ENCODE measurements at regions not wholly inside any gene's neighbourhood (a gene's known extent, or its start where the extent isn't known, plus 50 kb on each side); places are given as distances from the start of the nearest gene placed in this dataset.

DNA sequence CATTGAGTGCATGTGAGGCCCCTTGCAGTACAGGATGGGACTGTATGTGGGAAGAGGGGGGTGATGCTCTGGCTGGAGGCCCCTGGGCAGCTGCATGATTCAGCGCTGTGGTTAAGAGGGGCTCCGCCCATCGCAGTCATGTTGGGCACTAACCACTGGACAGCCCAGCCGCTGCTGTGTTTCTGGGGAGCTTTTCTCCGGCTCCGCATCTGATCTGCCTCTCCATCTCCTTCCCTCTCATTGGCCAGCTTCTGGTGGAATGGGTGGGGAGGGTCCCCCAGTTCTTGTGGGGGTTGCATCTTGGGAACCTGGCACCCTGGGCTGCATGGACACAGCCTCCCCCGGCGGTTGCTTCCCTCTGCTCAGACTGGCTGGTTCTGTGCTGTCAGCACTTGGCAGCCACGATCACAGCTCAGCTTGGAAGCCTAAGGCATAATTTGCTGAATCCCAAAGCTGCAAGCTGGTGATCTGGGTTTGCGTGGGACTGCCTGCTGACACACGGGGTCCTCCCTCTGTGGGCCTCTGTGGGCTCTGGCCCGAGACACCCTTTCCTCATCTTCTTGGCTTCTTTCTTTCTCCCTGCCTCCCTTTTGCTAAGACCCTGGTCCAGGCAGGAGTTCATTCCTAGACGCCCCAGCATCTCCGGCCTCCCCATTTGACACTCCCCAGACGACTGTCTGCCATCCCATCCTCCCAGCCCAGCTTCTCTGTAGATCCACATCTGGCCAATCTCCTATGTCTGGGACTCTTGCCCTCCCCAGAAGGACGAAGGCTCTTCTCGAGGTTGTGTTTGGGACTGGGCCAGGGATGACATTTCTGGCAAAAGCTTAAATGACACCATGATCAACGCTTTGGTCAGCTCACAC lies 168.3 kb downstream of the SEC14L1 start:
- TF ChIP-seq, protein P1, sequence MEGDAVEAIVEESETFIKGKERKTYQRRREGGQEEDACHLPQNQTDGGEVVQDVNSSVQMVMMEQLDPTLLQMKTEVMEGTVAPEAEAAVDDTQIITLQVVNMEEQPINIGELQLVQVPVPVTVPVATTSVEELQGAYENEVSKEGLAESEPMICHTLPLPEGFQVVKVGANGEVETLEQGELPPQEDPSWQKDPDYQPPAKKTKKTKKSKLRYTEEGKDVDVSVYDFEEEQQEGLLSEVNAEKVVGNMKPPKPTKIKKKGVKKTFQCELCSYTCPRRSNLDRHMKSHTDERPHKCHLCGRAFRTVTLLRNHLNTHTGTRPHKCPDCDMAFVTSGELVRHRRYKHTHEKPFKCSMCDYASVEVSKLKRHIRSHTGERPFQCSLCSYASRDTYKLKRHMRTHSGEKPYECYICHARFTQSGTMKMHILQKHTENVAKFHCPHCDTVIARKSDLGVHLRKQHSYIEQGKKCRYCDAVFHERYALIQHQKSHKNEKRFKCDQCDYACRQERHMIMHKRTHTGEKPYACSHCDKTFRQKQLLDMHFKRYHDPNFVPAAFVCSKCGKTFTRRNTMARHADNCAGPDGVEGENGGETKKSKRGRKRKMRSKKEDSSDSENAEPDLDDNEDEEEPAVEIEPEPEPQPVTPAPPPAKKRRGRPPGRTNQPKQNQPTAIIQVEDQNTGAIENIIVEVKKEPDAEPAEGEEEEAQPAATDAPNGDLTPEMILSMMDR (IDR thresholded peaks at IDR 0.05; ENCODE audit: insufficient read depth, low read length, severe bottlenecking) = no peak
- Histone ChIP-seq H3K36me3 (ENCODE audit: control insufficient read depth, insufficient read depth, low read length) (peaks cover 50% of the 10 kb centered on the region), H3K27me3 (ENCODE audit: control insufficient read depth, insufficient read depth, low read length) (no peaks in the 10 kb centered on the region), H3K4me3 (ENCODE audit: low read depth, low read length) (no peak overlapping the region)
- DNase-seq (ENCODE audit: low read depth) (no peak), FAIRE-seq (no peak)

DNA sequence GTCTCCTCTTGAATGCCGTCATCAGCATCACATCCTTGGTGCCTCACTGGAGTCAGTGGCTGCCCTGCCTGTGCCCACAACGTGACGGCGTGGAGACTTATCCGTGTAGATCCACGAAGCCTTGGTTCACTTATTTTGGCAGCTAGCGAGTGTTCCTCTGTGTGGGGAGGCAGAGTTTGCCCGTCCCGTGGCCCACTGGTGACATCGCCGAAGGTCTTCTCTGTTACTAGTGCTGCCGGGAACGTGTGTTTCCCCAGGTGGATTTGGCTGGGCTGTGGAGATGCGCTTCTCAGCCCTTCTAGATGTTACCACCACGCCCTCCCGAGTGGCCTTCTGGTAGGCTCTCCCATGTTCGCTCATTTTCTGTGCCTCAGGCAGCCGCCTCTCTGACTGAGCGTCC lies 169.6 kb downstream of the SEC14L1 start:
- H3K4me3 ChIP-seq (ENCODE audit: low read depth, low read length) = no peak overlapping the region
- H3K27me3 ChIP-seq (ENCODE audit: control insufficient read depth, insufficient read depth, low read length) = no peaks in the 10 kb centered on the region
- H3K36me3 ChIP-seq (ENCODE audit: control insufficient read depth, insufficient read depth, low read length) = peaks cover 52% of the 10 kb centered on the region
- TF ChIP-seq, protein P1 (IDR thresholded peaks at IDR 0.05; ENCODE audit: insufficient read depth, low read length, severe bottlenecking) = no peak
- FAIRE-seq (no peak), DNase-seq (ENCODE audit: low read depth) (no peak)

DNA sequence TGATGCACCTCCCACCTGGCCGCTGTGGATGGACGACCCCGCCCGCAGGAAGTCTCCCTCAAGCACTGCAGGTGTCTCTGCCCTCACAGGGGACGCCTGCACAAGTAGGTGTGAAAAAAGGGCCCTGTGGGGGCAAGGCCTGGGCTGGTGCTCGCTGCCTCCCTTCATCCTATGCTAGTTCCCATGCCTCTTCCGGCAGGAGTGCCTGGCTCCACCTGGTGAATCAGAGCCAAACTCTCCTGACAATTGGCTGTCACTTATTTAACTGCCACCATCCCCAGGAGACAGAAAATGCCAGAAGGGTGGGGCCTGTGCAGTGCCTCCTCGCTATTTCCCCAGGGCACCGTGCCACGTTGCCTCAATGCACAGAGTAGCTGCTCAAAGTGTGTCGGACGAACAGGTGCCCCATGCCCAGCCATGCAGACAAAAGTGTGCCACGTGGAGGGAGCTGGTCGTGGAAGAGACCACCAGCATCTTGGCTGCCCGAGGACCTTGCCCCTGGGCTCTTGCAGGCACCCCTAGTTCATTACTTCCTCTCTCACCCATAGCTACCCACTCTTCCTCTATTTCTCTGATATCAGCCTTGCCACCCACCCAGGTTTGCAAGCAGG lies 170.7 kb downstream of the SEC14L1 start:
- Histone ChIP-seq H3K36me3 (ENCODE audit: control insufficient read depth, insufficient read depth, low read length) (peaks cover 56% of the 10 kb centered on the region), H3K4me3 (ENCODE audit: low read depth, low read length) (no peak overlapping the region), H3K27me3 (ENCODE audit: control insufficient read depth, insufficient read depth, low read length) (no peaks in the 10 kb centered on the region)
- DNase-seq (ENCODE audit: low read depth) = no peak
- no peak for FAIRE-seq
- TF ChIP-seq, protein P1 (IDR thresholded peaks at IDR 0.05; ENCODE audit: insufficient read depth, low read length, severe bottlenecking) = no peak

DNA sequence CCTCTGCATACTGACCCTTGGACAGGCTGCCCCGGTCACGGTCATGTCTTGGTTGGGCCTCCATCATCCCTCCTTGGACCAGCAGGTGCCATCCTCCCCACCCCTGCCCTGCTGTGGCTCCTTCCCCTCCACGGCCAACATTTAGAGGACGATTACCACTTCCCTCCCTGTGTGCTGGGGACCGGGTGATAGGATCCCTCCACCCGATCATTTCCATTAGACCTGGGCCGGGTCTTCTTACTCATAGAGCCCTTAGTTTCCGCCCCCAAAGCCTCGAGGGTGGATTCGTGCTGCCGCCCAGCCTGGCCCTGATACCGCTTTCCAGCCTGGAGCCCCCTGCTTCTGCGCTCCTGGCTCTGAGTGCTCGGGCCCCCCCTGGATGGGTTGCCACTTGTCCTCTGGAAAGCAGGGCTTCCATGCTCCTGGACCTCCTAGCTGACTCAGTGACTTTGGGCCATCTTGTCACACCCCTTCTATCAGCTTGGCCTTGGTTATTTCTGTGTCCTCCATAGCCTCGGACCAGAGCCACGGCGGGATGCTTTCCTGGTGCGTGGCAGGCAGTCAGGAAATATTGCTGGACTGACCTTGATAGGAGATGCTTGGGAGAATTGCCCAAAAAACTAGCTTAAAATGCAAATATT lies 171.4 kb downstream of the SEC14L1 start:
- FAIRE-seq (no peak), DNase-seq (ENCODE audit: low read depth) (no peak)
- TF ChIP-seq, protein P1 (IDR thresholded peaks at IDR 0.05; ENCODE audit: insufficient read depth, low read length, severe bottlenecking) = no peak
- H3K36me3 ChIP-seq (ENCODE audit: control insufficient read depth, insufficient read depth, low read length) = peaks cover 53% of the 10 kb centered on the region
- H3K4me3 ChIP-seq (ENCODE audit: low read depth, low read length) = no peak overlapping the region
- no peaks in the 10 kb centered on the region for H3K27me3 ChIP-seq (ENCODE audit: control insufficient read depth, insufficient read depth, low read length)

DNA sequence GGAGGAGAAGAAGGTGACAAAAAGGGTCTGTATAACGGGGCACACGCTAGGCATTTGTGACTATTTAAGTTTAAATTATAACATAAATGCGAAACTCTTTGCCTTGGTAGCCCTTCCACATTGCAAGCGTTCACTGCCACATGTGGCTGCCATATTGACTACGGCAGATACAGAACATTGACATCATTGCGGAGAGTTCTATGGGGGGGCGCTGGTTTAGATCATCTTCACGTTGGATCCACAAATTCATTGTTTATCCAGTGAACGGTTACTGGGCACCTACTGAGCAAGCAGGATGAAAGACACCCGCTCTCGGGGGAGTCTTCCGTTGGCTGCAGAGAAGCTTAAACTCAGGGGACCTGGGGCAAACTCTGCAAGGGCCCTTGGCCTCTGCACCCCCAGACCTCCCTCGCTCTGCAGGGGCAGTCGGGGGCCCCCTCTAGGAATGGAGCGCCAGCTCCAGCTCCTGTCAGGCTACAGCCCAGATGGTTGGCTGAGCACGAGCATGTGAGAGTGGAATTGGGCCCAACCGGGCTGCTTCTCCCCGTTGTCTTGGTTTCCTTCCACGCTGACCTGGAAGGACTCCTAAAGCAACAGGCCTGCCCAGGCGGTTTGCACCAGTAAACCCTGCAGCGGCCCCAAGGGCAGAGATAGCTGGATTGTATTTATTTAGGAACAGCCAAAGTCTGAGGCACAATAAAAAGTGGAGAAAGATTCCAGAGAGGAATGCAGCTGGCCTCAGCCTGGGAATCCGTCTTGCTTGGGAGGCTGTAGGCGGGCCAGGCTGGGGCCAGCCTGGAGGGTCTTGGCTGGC lies 172.2 kb downstream of the SEC14L1 start:
- TF ChIP-seq, protein P1 (IDR thresholded peaks at IDR 0.05; ENCODE audit: insufficient read depth, low read length, severe bottlenecking) = no peak
- Histone ChIP-seq H3K27me3 (ENCODE audit: control insufficient read depth, insufficient read depth, low read length) (no peaks in the 10 kb centered on the region), H3K4me3 (ENCODE audit: low read depth, low read length) (no peak overlapping the region), H3K36me3 (ENCODE audit: control insufficient read depth, insufficient read depth, low read length) (peaks cover 47% of the 10 kb centered on the region)
- no peak for DNase-seq (ENCODE audit: low read depth)
- FAIRE-seq = no peak

Data from bronchial epithelial cell (primary cell).